BLaER1 treated with 17β-estradiol and CSF1 and Interleukin-3, amounts not matched to agents 10 nM and 100 nM (cell line): ENCODE measurements at regions not wholly inside any gene's neighbourhood (a gene's known extent, or its start where the extent isn't known, plus 50 kb on each side); places are given as distances from the start of the nearest gene placed in this dataset.
"Not testable (repeated sequence)": the region's sequence is repeated elsewhere in the genome, so short reads cannot be mapped to it uniquely, and the experiment has no call there.

ENCODE experiments used
- H3K27ac ChIP-seq, 11 experiments: shearing (Covaris generic); formaldehyde crosslinking; 2 replicates each; pipeline ENCODE4 v1.8.1; 2022
- H3K27me3 ChIP-seq, 11 experiments: shearing (Covaris generic); formaldehyde crosslinking; 2 replicates each; pipeline ENCODE4 v1.8.1; 2022
- H3K36me3 ChIP-seq, 11 experiments: shearing (Covaris generic); formaldehyde crosslinking; 2 replicates each; pipeline ENCODE4 v1.8.1; 2022
- H3K4me1 ChIP-seq, 10 experiments: shearing (Covaris generic); formaldehyde crosslinking; 2 replicates each; pipeline ENCODE4 v1.8.1; 2022
- H3K4me2 ChIP-seq, 11 experiments: shearing (Covaris generic); formaldehyde crosslinking; 2 replicates each; pipeline ENCODE4 v1.8.1; 2022
- H3K4me3 ChIP-seq, 10 experiments: shearing (Covaris generic); formaldehyde crosslinking; 2 replicates each; pipeline ENCODE4 v1.8.1; 2022
- H3K9ac ChIP-seq, 11 experiments: shearing (Covaris generic); formaldehyde crosslinking; 2 replicates each; pipeline ENCODE4 v1.8.1; 2022
- H3K9me3 ChIP-seq, 11 experiments: shearing (Covaris generic); formaldehyde crosslinking; replicated peaks in 1 of 11; 2 replicates each; pipeline ENCODE4 v1.8.1; 2022
- H4K20me1 ChIP-seq, 11 experiments: shearing (Covaris generic); formaldehyde crosslinking; 2 replicates each; pipeline ENCODE4 v1.8.1; 2022
- Cebpa-rat ChIP-seq, 11 experiments: shearing (Covaris generic); IDR thresholded peaks; 2 replicates each; pipeline ENCODE4 v1.8.1; 2022

DNA sequence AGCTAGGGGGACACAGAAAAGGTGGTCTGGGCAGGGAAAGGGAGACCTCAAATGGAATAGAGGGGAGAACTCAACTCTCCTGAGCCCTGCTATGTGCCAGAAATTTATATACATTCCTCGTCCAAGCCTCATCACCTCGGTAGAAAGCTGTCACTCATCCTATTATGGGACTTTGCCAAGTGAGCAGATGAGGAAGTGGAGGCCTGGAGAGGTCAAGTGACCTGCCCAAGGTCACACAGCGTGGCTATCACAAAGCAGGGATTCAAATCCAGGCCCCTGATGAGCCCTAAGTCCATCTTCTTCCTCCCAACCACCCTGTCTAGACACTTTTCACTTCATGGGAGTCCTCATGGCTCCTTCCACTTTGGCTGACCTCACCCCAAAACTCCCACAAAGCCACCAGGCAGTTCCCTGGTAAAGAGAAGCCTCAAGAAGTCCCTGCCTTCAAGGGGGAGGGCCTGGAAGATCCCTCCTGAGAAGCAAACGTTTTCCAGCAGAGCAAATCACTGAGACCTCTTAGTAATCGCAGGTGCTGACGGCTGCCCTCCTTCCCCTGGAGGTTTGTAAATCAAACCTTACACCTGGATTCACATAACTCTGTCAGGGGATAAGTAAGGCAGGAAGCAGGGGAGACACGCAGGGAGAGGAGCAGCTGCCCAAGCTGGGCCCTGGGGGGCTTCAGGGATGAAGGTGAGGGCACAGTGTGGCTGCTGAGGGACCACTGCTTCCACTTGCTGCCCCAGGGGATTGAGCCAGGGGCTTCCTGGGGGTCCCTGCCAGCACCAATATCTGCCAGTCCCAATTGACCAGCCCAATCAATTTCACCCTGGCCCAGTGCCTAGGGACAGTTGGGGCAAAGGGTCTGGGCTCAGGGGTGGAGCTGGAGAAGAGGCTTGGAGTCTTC lies 351.2 kb downstream of the MATN1 start:
- peak overlapping the region in 9 of 11 experiments; percentile 39 to 79 (median 62); a peak in 17 of 22 replicates for H3K4me2 ChIP-seq
- H3K4me1 ChIP-seq = peaks cover 9 to 70% (median 49%) of the 10 kb centered on the region in 10 experiments; a peak in 19 of 20 replicates
- peaks cover 0 to 12% (median 0%) of the 10 kb centered on the region in 11 experiments; a peak in 2 of 22 replicates for H4K20me1 ChIP-seq
- no peak overlapping the region for H3K4me3 ChIP-seq
- peak overlapping the region in 1 of 11 experiments; percentile 35; a peak in 3 of 22 replicates for H3K27ac ChIP-seq
- no peaks in the 10 kb centered on the region for H3K9me3 ChIP-seq
- H3K36me3 ChIP-seq = no peaks in the 10 kb centered on the region
- H3K9ac ChIP-seq = peak overlapping the region in 2 of 11 experiments; percentile 13 to 14; a peak in 2 of 22 replicates
- no peak for TF ChIP-seq Cebpa-rat (IDR thresholded peaks at IDR 0.05)
- peaks cover 4 to 12% (median 8%) of the 10 kb centered on the region in 11 experiments; a peak in 19 of 22 replicates for H3K27me3 ChIP-seq

DNA sequence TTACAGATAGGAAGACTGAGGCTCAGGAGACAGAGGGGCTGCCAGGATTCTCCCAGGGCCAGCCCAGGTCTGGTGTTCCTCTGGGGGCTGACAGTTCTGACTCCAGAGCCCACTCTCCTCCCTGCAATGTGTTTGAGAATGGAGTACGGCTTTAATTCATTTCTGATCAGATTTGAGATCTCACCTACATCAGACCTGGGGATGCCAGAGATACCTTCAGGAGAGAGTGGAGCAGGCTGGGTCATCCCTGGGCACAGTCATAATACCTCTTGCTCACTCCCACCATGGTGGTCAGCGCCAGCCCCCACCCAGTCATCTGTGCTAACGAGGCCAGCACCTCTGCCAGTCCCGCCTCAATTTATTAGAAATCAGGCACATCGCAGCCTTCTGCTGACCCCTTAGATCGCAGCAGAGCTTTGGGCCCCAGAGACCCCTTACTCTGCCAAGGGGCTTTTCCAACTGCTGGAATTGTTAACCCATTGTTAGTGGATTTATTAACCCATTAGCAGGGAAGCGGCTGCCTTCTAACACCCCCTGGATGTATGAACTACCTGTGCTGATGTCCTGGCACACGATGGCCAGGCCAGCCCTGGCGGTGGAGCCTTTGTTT lies 352.1 kb downstream of the MATN1 start:
- Histone ChIP-seq H3K9me3 (no peaks in the 10 kb centered on the region), H4K20me1 (peaks cover 0 to 8% (median 0%) of the 10 kb centered on the region in 11 experiments; a peak in 2 of 22 replicates), H3K4me3 (no peak overlapping the region), H3K36me3 (no peaks in the 10 kb centered on the region), H3K4me2 (peak overlapping the region in 3 of 11 experiments; percentile 60 to 77 (median 71); a peak in 4 of 22 replicates), H3K27ac (no peak overlapping the region), H3K4me1 (peaks cover 9 to 68% (median 44%) of the 10 kb centered on the region in 10 experiments; a peak in 19 of 20 replicates), H3K27me3 (peaks cover 0 to 4% (median 0%) of the 10 kb centered on the region in 11 experiments; a peak in 3 of 22 replicates), H3K9ac (no peak overlapping the region)
- TF ChIP-seq Cebpa-rat (IDR thresholded peaks at IDR 0.05) = no peak

DNA sequence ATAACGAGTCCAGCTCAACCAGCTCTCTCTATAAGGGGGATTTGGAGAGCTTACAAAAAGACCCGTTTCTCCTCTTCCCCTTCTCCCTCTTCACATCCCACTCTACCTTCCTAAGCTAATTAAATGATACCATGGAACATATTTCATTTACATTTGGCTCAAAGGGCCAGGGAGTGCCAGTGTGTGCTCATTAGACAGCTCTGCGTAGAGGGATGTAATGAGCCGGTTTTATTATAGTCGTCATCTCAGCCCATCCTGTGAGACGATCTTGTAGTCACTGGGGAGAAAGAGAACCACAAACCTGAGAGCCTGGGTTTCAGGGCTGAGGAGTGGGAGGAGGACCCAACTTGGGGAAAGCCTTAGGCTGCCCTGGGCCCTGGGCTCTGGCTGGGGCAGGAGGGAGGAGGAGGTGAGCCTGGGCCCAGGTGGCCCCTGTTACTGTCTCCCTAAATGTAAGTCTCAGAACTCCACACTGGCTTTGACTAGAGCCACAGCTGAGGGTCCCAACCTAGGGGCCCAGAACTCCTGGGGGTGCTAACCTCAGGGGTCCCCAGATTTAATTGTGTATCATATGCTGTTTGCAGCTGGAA lies 354.6 kb downstream of the MATN1 start:
- Histone ChIP-seq H3K27ac (no peak overlapping the region), H3K36me3 (no peaks in the 10 kb centered on the region), H3K27me3 (no peaks in the 10 kb centered on the region), H3K4me3 (no peak overlapping the region), H3K4me2 (peak overlapping the region in 7 of 11 experiments; percentile 1 to 53 (median 37); a peak in 13 of 22 replicates), H3K9me3 (no peaks in the 10 kb centered on the region), H4K20me1 (peaks cover 0 to 8% (median 0%) of the 10 kb centered on the region in 11 experiments; a peak in 2 of 22 replicates), H3K4me1 (peaks cover 9 to 55% (median 40%) of the 10 kb centered on the region in 10 experiments; a peak in 19 of 20 replicates), H3K9ac (no peak overlapping the region; a peak in 1 of 22 replicates)
- TF ChIP-seq Cebpa-rat (IDR thresholded peaks at IDR 0.05) = no peak

DNA sequence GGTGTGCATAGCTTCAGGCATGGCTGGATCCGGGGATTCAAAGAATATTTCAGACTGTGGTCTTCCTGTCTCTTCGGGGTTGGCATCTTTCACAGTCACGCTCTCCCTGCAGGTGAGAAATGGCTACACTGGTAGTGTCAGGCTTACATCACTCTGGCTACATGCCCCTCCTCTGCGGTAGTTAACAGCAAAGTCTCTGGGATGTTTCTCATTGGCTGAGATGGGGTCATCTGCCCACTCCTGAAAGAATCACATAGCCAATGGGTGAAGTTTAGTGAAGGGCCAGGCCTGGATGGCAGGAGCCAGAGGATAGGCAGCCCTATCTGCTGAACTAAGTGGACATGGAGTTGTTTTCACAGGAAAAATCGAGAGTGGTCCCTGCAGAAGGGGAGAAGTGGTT lies 356.5 kb downstream of the MATN1 start:
- peaks cover 0 to 8% (median 0%) of the 10 kb centered on the region in 11 experiments; a peak in 2 of 22 replicates for H4K20me1 ChIP-seq
- no peak overlapping the region for H3K9ac ChIP-seq
- H3K36me3 ChIP-seq = no peaks in the 10 kb centered on the region
- peaks cover 0 to 45% (median 21%) of the 10 kb centered on the region in 10 experiments; a peak in 14 of 20 replicates for H3K4me1 ChIP-seq
- no peaks in the 10 kb centered on the region for H3K9me3 ChIP-seq
- H3K4me2 ChIP-seq = peak overlapping the region in 7 of 11 experiments; percentile 4 to 47 (median 18); a peak in 8 of 22 replicates
- no peak overlapping the region for H3K4me3 ChIP-seq
- TF ChIP-seq Cebpa-rat (IDR thresholded peaks at IDR 0.05) = no peak
- no peaks in the 10 kb centered on the region for H3K27me3 ChIP-seq
- H3K27ac ChIP-seq = no peak overlapping the region

DNA sequence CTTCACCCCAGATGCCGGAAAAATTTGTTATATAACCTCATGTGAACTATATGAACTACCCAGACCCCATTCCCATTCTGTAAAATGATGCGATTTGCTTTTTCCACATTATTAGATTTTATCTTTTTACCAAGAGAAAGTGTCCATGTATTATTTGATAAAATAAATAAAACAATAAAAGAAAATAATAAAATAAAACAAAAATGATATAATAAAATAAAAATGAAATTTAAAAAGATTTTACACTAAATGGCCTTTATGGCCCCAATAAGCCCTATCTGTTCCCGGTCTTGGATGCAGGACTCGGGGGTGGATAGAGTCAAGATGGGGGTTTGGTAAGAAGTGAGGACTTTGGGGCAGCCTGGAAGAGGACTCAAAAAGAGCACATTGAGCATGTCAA lies 357.2 kb downstream of the MATN1 start:
- no peak for TF ChIP-seq Cebpa-rat (IDR thresholded peaks at IDR 0.05)
- no peak overlapping the region for H3K9ac ChIP-seq
- H3K27me3 ChIP-seq = no peaks in the 10 kb centered on the region
- no peaks in the 10 kb centered on the region for H3K9me3 ChIP-seq
- H4K20me1 ChIP-seq = peaks cover 0 to 8% (median 0%) of the 10 kb centered on the region in 11 experiments; a peak in 2 of 22 replicates
- no peak overlapping the region for H3K27ac ChIP-seq
- H3K36me3 ChIP-seq = no peaks in the 10 kb centered on the region
- H3K4me1 ChIP-seq = peaks cover 0 to 42% (median 19%) of the 10 kb centered on the region in 10 experiments; a peak in 14 of 20 replicates
- no peak overlapping the region for H3K4me2 ChIP-seq
- H3K4me3 ChIP-seq = no peak overlapping the region

DNA sequence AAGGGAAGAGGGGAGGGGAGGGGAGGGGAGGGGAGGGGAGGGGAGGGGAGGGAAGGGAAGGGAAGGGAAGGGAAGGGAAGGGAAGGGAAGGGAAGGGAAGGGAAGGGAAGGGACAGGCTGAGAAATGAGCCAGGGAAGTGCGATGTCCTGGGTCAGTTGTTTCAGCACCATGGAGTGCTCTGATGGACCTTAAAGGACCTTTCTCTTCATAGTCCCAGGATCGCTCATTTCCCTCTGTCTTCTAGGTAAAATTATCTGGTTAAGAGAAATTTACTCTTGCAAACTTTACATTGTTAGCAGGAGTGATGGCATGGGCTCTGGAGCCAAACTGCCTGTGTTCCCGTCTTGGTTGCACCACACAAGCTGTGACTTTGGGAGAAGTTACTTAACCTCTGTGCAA lies 357.8 kb downstream of the MATN1 start:
- Histone ChIP-seq H3K4me3 (no peak overlapping the region), H3K36me3 (no peaks in the 10 kb centered on the region), H3K4me2 (no peak overlapping the region), H3K27me3 (no peaks in the 10 kb centered on the region), H3K4me1 (peaks cover 0 to 42% (median 19%) of the 10 kb centered on the region in 10 experiments; a peak in 14 of 20 replicates), H3K9ac (no peak overlapping the region), H3K9me3 (no peaks in the 10 kb centered on the region), H3K27ac (no peak overlapping the region), H4K20me1 (peaks cover 0 to 8% (median 0%) of the 10 kb centered on the region in 11 experiments; a peak in 2 of 22 replicates)
- no peak for TF ChIP-seq Cebpa-rat (IDR thresholded peaks at IDR 0.05)

DNA sequence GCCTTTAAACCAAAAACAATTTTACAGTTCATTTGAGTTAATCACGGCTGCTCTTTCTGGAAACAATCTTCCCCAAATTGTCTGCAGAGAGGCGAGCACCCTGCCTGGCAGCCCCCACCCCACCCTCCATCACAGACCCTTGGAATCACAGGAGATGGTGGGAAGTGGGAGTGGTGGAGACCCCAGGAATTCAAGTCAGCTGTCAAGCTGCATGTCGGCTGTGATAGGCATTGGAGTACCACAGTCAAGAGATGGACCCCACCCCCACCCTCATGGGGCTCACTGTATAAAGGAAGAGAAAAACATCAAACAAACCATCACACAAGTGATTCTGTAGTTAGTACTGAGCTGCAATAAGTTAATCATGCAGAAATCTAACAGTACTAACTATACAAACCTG lies 360.4 kb downstream of the MATN1 start:
- Histone ChIP-seq H3K27me3 (no peaks in the 10 kb centered on the region), H3K27ac (no peak overlapping the region), H4K20me1 (no peaks in the 10 kb centered on the region)

DNA sequence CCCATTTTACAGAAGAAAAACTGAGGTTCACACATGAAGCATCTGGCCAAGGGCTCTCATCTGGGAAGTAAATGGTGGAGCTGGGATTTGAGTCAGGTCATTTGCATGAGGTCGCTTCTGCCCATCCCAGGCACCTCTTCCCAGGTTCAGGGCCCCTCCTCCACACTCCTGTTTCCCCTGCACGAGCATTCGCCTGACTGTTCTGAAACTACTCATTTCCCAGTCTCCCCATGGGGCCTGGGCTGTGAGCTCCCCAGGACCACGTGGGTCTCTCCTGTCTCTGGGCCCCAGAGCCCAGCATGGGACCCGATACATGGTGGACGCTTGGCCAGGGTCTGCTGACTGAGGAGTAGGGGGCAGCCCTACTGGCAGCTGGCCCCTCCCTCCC lies 360.8 kb downstream of the MATN1 start:
- Histone ChIP-seq H3K4me2 (peak overlapping the region in 4 of 11 experiments; percentile 26 to 38 (median 33); a peak in 6 of 22 replicates), H3K4me3 (no peak overlapping the region), H3K9me3 (no peaks in the 10 kb centered on the region), H3K9ac (no peak overlapping the region), H3K4me1 (peaks cover 0 to 27% (median 9%) of the 10 kb centered on the region in 10 experiments; a peak in 9 of 20 replicates), H4K20me1 (no peaks in the 10 kb centered on the region), H3K27me3 (no peaks in the 10 kb centered on the region), H3K27ac (no peak overlapping the region), H3K36me3 (no peaks in the 10 kb centered on the region)
- no peak for TF ChIP-seq Cebpa-rat (IDR thresholded peaks at IDR 0.05)

More for the DNA sequence above, 360.4 kb downstream of the MATN1 start:
- H3K4me3 ChIP-seq = no peak overlapping the region
- H3K4me2 ChIP-seq = peak overlapping the region in 4 of 11 experiments; percentile 26 to 38 (median 33); a peak in 7 of 22 replicates
- TF ChIP-seq Cebpa-rat (IDR thresholded peaks at IDR 0.05) = no peak
- no peak overlapping the region for H3K9ac ChIP-seq
- H3K4me1 ChIP-seq = peaks cover 0 to 25% (median 10%) of the 10 kb centered on the region in 10 experiments; a peak in 9 of 20 replicates
- H3K9me3 ChIP-seq = no peaks in the 10 kb centered on the region
- H3K36me3 ChIP-seq = no peaks in the 10 kb centered on the region

DNA sequence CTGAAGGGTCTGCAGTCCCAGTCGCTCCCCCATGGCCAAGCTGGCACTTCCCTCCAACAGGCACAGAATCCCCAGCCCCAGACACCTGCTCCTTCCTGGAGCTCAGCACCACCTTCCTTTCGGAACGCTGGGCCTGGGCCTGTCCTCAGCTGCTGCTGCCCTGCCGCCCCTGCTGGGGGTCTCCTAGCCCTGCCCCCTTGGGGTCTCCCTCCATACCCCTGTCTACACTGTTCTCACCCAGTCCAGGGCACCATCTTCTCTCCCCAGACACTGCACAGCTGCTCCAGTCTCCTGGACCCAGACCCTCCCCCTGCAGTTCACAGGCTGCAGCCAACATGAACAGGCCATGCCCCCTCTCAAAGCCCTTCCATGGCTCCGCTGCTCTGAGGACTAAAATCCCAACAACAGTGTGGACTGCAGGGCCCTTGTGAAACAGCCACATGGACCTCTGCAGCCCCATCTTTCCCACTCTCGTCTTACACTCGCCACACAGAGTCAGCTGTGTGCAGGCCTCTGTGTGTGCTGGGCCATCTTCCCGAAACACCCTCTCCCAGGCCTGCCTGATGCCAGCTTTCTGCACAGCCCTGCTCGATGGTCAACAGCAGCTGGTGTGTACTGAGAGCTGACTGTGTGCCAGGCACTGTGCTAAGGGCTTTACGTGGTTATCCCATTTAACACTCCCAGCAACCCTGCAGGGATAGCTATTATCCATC lies 361.3 kb downstream of the MATN1 start:
- not testable (repeated sequence) for H4K20me1 ChIP-seq, H3K4me3 ChIP-seq, H3K36me3 ChIP-seq, H3K27ac ChIP-seq, H3K9me3 ChIP-seq, H3K9ac ChIP-seq, H3K27me3 ChIP-seq
- Histone ChIP-seq H3K4me1 (peaks cover 0 to 21% (median 3%) of the 10 kb centered on the region in 10 experiments; a peak in 8 of 20 replicates), H3K4me2 (peak overlapping the region in 1 of 11 experiments; percentile 36; a peak in 1 of 22 replicates)
